Right lobe of liver (tissue), 6 donors: ENCODE measurements at regions not wholly inside any gene's neighbourhood (a gene's known extent, or its start where the extent isn't known, plus 50 kb on each side); places are given as distances from the start of the nearest gene placed in this dataset.

Source experiments
- ATAC-seq, 4 donors: fragments of 200-7000 bp; cut with Tn5 transposase; one replicate each; pipeline ENCODE4 v1.9.1; 2020; ENCODE audit warnings: mild to moderate bottlenecking in 4 of 4, moderate library complexity in 4 of 4
- DNase-seq, 3 donors: peaks; one replicate each; pipeline ENCODE4 v3.0.0-alpha.2; 2020
- H3K27ac ChIP-seq, 3 donors: fragments of 200-600 bp; one replicate each; pipeline ENCODE4 v1.8.0; 2022
- H3K27me3 ChIP-seq, 2 donors: fragments of 200-600 bp; one replicate each; pipeline ENCODE4 v1.8.0; 2022
- H3K36me3 ChIP-seq, 4 donors: fragments of 200-600 bp; sonication (generic) in 1 of 4; one replicate each; pipeline versions ENCODE4 v1.5.1 to v1.8.0; 2017 to 2022; ENCODE audit warnings: control low read depth in 1 of 4
- H3K4me1 ChIP-seq, 4 donors: fragments of 200-600 bp; sonication (generic) in 1 of 4; one replicate each; pipeline versions ENCODE4 v1.5.1 to v1.8.0; 2017 to 2022; ENCODE audit warnings: control low read depth in 1 of 4
- H3K4me3 ChIP-seq, 3 donors: fragments of 200-600 bp; one replicate each; pipeline ENCODE4 v1.8.0; 2022
- H3K9me3 ChIP-seq, 4 donors: fragments of 200-600 bp; sonication (generic) in 1 of 4; one replicate each; pipeline versions ENCODE4 v1.5.1 to v1.8.0; 2017 to 2022; ENCODE audit warnings: control low read depth in 1 of 4
- POLR2A ChIP-seq: fragments of 450-650 bp; IDR thresholded peaks from one replicate; pipeline ENCODE4 v1.6.1; 2017; ENCODE audit warnings: antibody characterized with exemption, mild to moderate bottlenecking
- WGBS: methylation state at CpG from one replicate; pipeline ENCODE4 v1.1.6; 2018; ENCODE audit warnings: low coverage, low lambda C conversion rate; ENCODE audit not compliant: insufficient coverage; ENCODE audit errors: missing lambda C conversion rate; 5-methylcytosine and 5-hydroxymethylcytosine counted together
- intact Hi-C, 2 donors: fragments of 100-400 bp; cut with DNase I; formaldehyde crosslinking; loops; one replicate each; pipeline versions ENCODE4 v1.11.2 to v1.14.1; 2022
- TF ChIP-seq, protein P1 (sequence below), 4 donors: fragments of 200-600 bp in 3 of 4; fragments of 450-650 bp in 1 of 4; IDR thresholded peaks; one replicate each; pipeline versions ENCODE4 v1.5.1 to v1.8.0; 2016 to 2022; ENCODE audit warnings: antibody characterized with exemption in 4 of 4, mild to moderate bottlenecking in 2 of 4
- donor health status: DM: no; HTN: yes; CAD: no.
- donor health status: DM: no; HTN: no; CAD: no.
- donor health status: DM: no; HTN: no; CAD: no.
- donor health status: DM: no; HTN: yes; CAD: no.
- donor health status: DM: no; HTN: yes; CAD: no.

DNA sequence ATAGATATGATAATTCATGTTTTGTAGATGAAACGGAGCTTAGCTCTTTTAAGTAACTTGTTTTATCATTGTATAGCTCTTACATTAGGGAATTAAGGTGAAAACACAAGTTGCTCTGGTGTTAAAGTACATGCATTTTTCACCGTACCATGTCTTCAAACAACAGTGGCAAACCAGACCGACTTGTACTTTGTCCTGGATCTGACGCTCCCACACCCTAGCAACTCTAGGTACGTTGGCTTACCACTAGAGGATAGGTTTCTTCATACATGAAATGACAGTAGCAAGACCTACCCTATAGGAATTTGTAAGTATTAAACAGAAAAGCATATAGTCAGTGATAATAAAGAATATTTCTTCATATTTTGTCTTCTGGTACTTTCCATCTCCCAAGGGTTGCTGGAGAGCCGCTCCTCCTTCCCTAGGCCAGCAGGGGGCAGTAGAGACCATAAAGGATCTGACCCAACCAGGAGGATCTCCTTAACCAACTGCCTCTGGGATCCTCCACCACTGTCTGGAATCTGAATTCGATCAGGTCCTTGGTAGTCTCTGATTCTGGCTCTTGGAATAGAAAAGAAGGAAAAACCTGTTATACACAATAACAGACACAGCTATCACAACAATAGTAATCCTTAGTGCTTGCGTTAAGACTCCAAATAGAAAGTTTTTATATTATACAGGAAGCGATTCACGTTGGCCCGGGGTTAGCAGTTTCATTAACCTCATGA lies 136.7 kb downstream of the CAVIN4 start:
- ATAC-seq, result peak; percentile 96 to 98 (median 97)
- Histone ChIP-seq H3K36me3 (no peaks in the 10 kb centered on the region), H3K27ac (no peak overlapping the region), H3K4me3 (no peak overlapping the region), H3K9me3 (no peaks in the 10 kb centered on the region), H3K27me3 (peaks cover 0 to 6% of the 10 kb centered on the region in 2 donors), H3K4me1 (no peaks in the 10 kb centered on the region)
- intact Hi-C loops, result no loop called here
- TF ChIP-seq, protein P1, sequence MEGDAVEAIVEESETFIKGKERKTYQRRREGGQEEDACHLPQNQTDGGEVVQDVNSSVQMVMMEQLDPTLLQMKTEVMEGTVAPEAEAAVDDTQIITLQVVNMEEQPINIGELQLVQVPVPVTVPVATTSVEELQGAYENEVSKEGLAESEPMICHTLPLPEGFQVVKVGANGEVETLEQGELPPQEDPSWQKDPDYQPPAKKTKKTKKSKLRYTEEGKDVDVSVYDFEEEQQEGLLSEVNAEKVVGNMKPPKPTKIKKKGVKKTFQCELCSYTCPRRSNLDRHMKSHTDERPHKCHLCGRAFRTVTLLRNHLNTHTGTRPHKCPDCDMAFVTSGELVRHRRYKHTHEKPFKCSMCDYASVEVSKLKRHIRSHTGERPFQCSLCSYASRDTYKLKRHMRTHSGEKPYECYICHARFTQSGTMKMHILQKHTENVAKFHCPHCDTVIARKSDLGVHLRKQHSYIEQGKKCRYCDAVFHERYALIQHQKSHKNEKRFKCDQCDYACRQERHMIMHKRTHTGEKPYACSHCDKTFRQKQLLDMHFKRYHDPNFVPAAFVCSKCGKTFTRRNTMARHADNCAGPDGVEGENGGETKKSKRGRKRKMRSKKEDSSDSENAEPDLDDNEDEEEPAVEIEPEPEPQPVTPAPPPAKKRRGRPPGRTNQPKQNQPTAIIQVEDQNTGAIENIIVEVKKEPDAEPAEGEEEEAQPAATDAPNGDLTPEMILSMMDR (IDR thresholded peaks at IDR 0.05), result peak; percentile 87 to 97 (median 96)
- TF ChIP-seq POLR2A, result no peak
- 53% methylated on average over 11 of the region's 11 CpGs for WGBS
- DNase-seq, result peak; percentile 58 to 76 (median 68)

- no peak for DNase-seq
- Histone ChIP-seq H3K9me3 (no peaks in the 10 kb centered on the region), H3K4me3 (no peak overlapping the region), H3K4me1 (no peaks in the 10 kb centered on the region), H3K27me3 (peaks cover 0 to 6% of the 10 kb centered on the region in 2 donors), H3K27ac (no peak overlapping the region), H3K36me3 (no peaks in the 10 kb centered on the region)
- intact Hi-C loops, result no loop called here
- no peak for TF ChIP-seq POLR2A
- TF ChIP-seq, protein P1 (IDR thresholded peaks at IDR 0.05), result no peak
- ATAC-seq, result no peak
- WGBS, result 53% methylated on average over 6 of the region's 6 CpGs
Measured at GRCh38 chr9:100715100-100715380, 137.2 kb downstream of the CAVIN4 start.

DNA sequence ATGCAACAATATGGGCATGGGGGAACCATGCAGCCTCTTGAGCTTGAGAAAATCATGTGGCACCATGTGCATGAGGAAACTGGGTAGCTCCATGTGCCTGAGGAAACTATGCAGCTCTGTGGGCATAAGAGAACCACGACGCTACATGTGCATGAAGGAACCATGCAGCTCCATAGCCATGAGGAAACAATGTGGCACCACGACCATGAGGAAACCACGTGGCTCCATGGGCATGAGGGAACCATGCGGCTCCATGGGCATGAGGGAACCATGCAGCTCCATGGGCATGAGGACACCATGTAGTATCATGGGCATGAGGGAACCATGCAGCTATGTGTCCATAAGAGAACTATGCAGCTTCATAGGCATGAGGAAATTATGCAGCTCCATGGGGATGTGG lies 140.8 kb downstream of the CAVIN4 start:
- Histone ChIP-seq H3K27me3 (no peaks in the 10 kb centered on the region), H3K36me3 (no peaks in the 10 kb centered on the region), H3K9me3 (no peaks in the 10 kb centered on the region), H3K4me3 (no peak overlapping the region), H3K4me1 (no peaks in the 10 kb centered on the region), H3K27ac (no peak overlapping the region)
- WGBS, result 67% methylated on average over 5 of the region's 5 CpGs
- intact Hi-C loops, result no loop called here
- ATAC-seq (no peak), DNase-seq (no peak)
- TF ChIP-seq, protein P1 (IDR thresholded peaks at IDR 0.05), result no peak
- TF ChIP-seq POLR2A, result no peak

DNA sequence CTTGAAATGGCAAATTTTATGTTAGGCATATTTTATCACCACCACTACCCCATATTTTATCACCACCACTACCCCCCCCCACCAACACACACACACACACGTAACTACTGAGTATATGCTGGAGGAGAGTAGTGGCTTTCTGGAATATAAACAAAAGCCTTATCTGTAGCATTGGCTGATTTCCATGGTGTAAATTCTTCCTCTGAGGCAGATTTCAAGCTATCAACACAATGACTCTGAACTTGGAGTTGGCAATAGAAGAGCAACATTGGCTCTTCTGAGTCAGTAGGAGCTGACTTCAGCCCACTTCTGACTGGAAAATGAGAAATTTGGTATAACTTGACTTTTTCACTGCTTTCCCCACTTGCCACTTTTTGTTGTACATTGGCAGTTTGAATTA lies 143.0 kb downstream of the CAVIN4 start:
- no peaks in the 10 kb centered on the region for H3K9me3 ChIP-seq
- H3K27me3 ChIP-seq, result no peaks in the 10 kb centered on the region
- no peak overlapping the region for H3K27ac ChIP-seq
- H3K4me3 ChIP-seq, result no peak overlapping the region
- intact Hi-C loops, result no loop called here
- DNase-seq, result no peak
- WGBS, result 22% methylated on average over 1 of the region's 1 CpG
- H3K36me3 ChIP-seq, result no peaks in the 10 kb centered on the region
- H3K4me1 ChIP-seq, result no peaks in the 10 kb centered on the region
- TF ChIP-seq, protein P1 (IDR thresholded peaks at IDR 0.05), result no peak
- no peak for TF ChIP-seq POLR2A
- no peak for ATAC-seq

DNA sequence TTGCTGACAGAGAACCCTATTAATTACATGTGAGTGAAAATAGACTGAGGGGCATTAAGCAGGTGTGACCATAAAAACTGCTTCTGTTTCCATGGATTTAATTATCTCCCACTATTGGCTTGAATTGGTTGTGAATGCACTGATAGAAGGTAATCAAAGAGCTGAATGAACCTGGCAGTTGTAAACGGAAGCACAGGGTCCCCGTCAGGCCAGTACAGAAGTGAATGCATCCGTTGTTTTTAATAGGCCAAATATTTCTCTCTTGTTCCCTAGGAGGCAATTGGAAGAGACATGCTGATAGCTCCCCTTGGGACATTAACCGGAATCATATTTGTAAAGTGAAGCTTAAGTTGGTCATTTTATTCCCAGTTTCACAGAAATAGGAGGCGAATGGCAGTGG lies 147.0 kb downstream of the CAVIN4 start:
- Histone ChIP-seq H3K4me3 (no peak overlapping the region), H3K9me3 (no peaks in the 10 kb centered on the region), H3K36me3 (no peaks in the 10 kb centered on the region), H3K27me3 (no peaks in the 10 kb centered on the region), H3K27ac (no peak overlapping the region), H3K4me1 (no peaks in the 10 kb centered on the region)
- TF ChIP-seq, protein P1 (IDR thresholded peaks at IDR 0.05), result no peak
- TF ChIP-seq POLR2A, result no peak
- intact Hi-C loops, result no loop called here
- ATAC-seq, result no peak
- DNase-seq, result no peak
- WGBS, result 82% methylated on average over 4 of the region's 5 CpGs
